ENCODE measurements at regions not wholly inside any gene's neighbourhood (a gene's known extent, or its start where the extent isn't known, plus 50 kb on each side); places are given as distances from the start of the nearest gene placed in this dataset.

DNA sequence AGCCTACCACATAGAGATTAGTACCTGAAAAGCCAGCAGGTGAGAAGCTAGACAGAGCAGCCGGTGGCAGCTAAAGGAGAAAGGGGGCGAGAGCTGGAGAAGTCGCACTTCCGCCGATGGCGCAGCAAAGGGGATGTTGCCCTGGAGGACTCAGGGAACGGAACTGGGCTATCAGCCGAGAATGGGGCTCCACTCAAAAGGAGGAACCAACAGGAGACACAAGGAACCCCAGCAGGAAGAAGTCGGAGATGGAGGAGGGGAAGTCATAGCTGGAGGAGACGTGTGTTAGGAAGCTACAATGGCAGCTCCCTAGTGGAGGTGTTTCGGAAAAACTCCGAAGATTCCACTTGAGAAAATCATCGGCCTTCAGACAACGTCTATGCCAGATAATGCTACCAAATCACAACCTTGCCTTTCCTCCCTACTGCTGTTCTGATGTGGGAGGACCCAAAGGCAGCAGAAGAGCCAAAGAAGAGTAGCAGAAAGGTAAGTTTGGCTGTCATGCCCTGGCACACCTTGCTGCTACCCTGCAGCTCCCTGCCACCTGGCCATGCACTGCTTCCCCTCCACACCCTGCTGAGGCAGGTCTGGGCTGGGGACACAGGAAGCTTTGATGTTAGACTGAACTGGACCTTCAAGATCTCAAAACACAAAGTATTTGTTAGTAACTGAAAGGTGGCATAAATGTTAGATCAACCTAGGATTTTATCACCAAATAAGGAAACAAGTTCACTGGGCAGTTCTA is 127.9 kb downstream of the DLEU7 start:
- Histone ChIP-seq H3K23ac (ENCODE audit: low read depth, low read length) (no peak overlapping the region), H3K4me3 (ENCODE audit: insufficient read depth, low read depth, low read length) (no peak overlapping the region), H2AK9ac (replicated peaks; ENCODE audit: low read depth, low read length, poor library complexity) (no peak overlapping the region), H3K9ac (ENCODE audit: low read depth, low read length) (no peak overlapping the region), H3K9me3 (ENCODE audit: control insufficient read depth, insufficient read depth, low read length) (no peaks in the 10 kb centered on the region), H3K14ac (replicated peaks; ENCODE audit: low read depth, low read length) (no peak overlapping the region), H2BK120ac (ENCODE audit: low read depth, low read length) (no peak overlapping the region), H4K20me1 (ENCODE audit: insufficient read depth, low read length) (no peaks in the 10 kb centered on the region), H3K36me3 (ENCODE audit: control insufficient read depth, insufficient read depth, low read length) (no peaks in the 10 kb centered on the region), H3K4me2 (ENCODE audit: low read depth, low read length) (no peak overlapping the region), H3K9me1 (ENCODE audit: insufficient read depth, low read length) (no peaks in the 10 kb centered on the region), H3K18ac (ENCODE audit: low read depth, low read length) (no peak overlapping the region), H3K56ac (ENCODE audit: extremely low read depth, insufficient read depth, low read length) (no peak overlapping the region), H2BK15ac (ENCODE audit: low read depth, low read length) (no peak overlapping the region), H4K5ac (ENCODE audit: low read depth, low read length) (no peak overlapping the region), H2AFZ (replicated peaks; ENCODE audit: low read length, poor library complexity) (no peak overlapping the region), H3K27ac (ENCODE audit: insufficient read depth, low read length) (no peak overlapping the region), H2AK5ac (ENCODE audit: low read depth, low read length) (no peak overlapping the region), H3K79me1 (ENCODE audit: low read depth in 1 of 2, low read length in 2 of 2) (no peaks in the 10 kb centered on the region), H3K4me1 (ENCODE audit: control insufficient read depth, insufficient read depth, low read length) (no peaks in the 10 kb centered on the region; the same call in 1 of the 2 replicates), H4K91ac (ENCODE audit: insufficient read depth, low read depth, low read length) (no peak overlapping the region), H4K8ac (ENCODE audit: low read depth in 2 of 2, low read length in 2 of 2) (no peak overlapping the region), H2BK20ac (ENCODE audit: low read depth, low read length) (no peak overlapping the region), H3K4ac (ENCODE audit: low read depth, low read length) (no peak overlapping the region), H2BK5ac (ENCODE audit: low read depth, low read length, poor library complexity, severe bottlenecking) (no peak overlapping the region), H3K27me3 (ENCODE audit: control insufficient read depth, insufficient read depth, low read length) (peaks cover 10% of the 10 kb centered on the region)
- DNase-seq (no peak), ATAC-seq (ENCODE audit: low read depth) (no peak)
- dilution Hi-C loops (cut with HindIII; ENCODE audit: low sequenced_read_pairs, unreplicated experiment) (no loop called here), in situ Hi-C loops (cut with MboI; ENCODE audit: low sequenced_read_pairs) (no loop called here), intact Hi-C loops (cut with micrococcal nuclease) (no loop called here)
- CTCF ChIA-PET, result no interaction called here
- 98% methylated on average over 8 of the region's 14 CpGs; no CpG with 5 or more reads in 1 of the 2 experiments for WGBS, 2 experiments (ENCODE audit: extremely low coverage in 2 of 2, insufficient read length in 1 of 2)
- TF ChIP-seq RAD21 (IDR thresholded peaks at IDR 0.05; ENCODE audit: low read length) (no peak), CHD1 (IDR thresholded peaks at IDR 0.05; ENCODE audit: low read depth, low read length) (no peak), MXI1 (IDR thresholded peaks at IDR 0.05; ENCODE audit: borderline replicate concordance, low read depth, low read length) (no peak), RCOR1 (IDR thresholded peaks at IDR 0.05; ENCODE audit: insufficient replicate concordance, low read length) (no peak)
- POLR2A ChIA-PET (ENCODE audit: unreplicated experiment), result no interaction called here
- BruUV-seq (replicated peaks), result no TSS peak
